Kidney epithelial cell (primary cell): ENCODE measurements at regions not wholly inside any gene's neighbourhood (a gene's known extent, or its start where the extent isn't known, plus 50 kb on each side); places are given as distances from the start of the nearest gene placed in this dataset.

Source experiments
- DNase-seq: peaks from one replicate; pipeline ENCODE4 v3.0.0-alpha.2; 2010; ENCODE audit warnings: low read depth
- H3K27me3 ChIP-seq: 2 replicates; pipeline ENCODE4 v1.6.0; 2011; ENCODE audit warnings: low read length; ENCODE audit not compliant: control insufficient read depth, insufficient read depth
- H3K36me3 ChIP-seq: 2 replicates; pipeline ENCODE4 v1.5.1; 2011; ENCODE audit warnings: low read length; ENCODE audit not compliant: control insufficient read depth, insufficient read depth
- H3K4me3 ChIP-seq: 2 replicates; pipeline ENCODE4 v1.5.1; 2011; ENCODE audit warnings: low read depth, mild to moderate bottlenecking, control low read depth, low read length
- CTCF ChIP-seq: IDR thresholded peaks from 2 replicates; pipeline ENCODE4 v1.5.1; 2011; ENCODE audit warnings: mild to moderate bottlenecking, moderate library complexity, low read length, control low read depth, inconsistent platforms; ENCODE audit not compliant: insufficient read depth, poor library complexity, severe bottlenecking

GRCh38 chr2:151060287-151060686 lies 201.4 kb downstream of the RBM43 start:
- Histone ChIP-seq H3K4me3 (no peak overlapping the region), H3K27me3 (no peaks in the 10 kb centered on the region), H3K36me3 (no peaks in the 10 kb centered on the region)
- no peak for DNase-seq
- TF ChIP-seq CTCF = no peak

GRCh38 chr2:151056870-151057269 lies 204.8 kb downstream of the RBM43 start:
- no peak for TF ChIP-seq CTCF
- no peak for DNase-seq

GRCh38 chr2:151053661-151053990 lies 208.0 kb downstream of the RBM43 start:
- DNase-seq = no peak
- Histone ChIP-seq H3K27me3 (no peaks in the 10 kb centered on the region), H3K4me3 (no peak overlapping the region), H3K36me3 (no peaks in the 10 kb centered on the region)
- TF ChIP-seq CTCF = no peak

More at GRCh38 chr2:151056870-151057269, 204.8 kb downstream of the RBM43 start:
- H3K27me3 ChIP-seq = no peaks in the 10 kb centered on the region
- no peaks in the 10 kb centered on the region for H3K36me3 ChIP-seq
- no peak overlapping the region for H3K4me3 ChIP-seq

- no peak for DNase-seq
Observed at GRCh38 chr2:151052850-151053660, 208.6 kb downstream of the RBM43 start.

GRCh38 chr2:151051574-151052220 lies 210.0 kb downstream of the RBM43 start:
- H3K36me3 ChIP-seq = no peaks in the 10 kb centered on the region
- DNase-seq = no peak
- peak; percentile 75 for TF ChIP-seq CTCF
- no peaks in the 10 kb centered on the region for H3K27me3 ChIP-seq
- H3K4me3 ChIP-seq = no peak overlapping the region

More at GRCh38 chr2:151052850-151053660, 208.6 kb downstream of the RBM43 start:
- H3K4me3 ChIP-seq = no peak overlapping the region
- H3K27me3 ChIP-seq = no peaks in the 10 kb centered on the region
- TF ChIP-seq CTCF = no peak
- H3K36me3 ChIP-seq = no peaks in the 10 kb centered on the region
